ENCODE measurements at regions not wholly inside any gene's neighbourhood (a gene's known extent, or its start where the extent isn't known, plus 50 kb on each side); places are given as distances from the start of the nearest gene placed in this dataset.

DNA sequence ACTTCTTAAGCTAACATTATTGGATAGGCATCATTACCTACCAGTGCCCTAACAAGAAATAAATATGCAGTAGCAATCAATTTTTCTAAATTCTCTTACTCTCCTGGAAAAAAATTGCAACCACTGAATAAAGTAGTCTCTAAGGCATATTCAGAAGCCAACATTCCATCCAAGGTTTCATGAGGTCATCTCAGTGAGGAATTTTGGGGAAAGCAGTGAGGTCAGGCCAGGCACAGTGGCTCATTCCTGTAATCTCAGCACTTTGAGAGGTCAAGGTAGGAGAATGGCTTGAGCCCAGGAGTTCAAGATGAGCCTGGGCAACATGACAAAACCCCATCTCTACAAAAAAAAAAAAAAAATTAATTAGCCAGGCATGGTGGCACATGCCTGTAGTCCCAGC, 75.9 kb upstream of the GHITM start:
- H4K20me1 ChIP-seq (ENCODE audit: insufficient read depth, low read length): no peaks in the 10 kb centered on the region
- H3F3A ChIP-seq (ENCODE audit: insufficient read depth, low read length): no peaks in the 10 kb centered on the region
- H2AFZ ChIP-seq (ENCODE audit: low read length): no peak overlapping the region
- H3K4me1 ChIP-seq (ENCODE audit: low read length): peaks cover 5% of the 10 kb centered on the region; the same call in 1 of the 2 replicates
- H3K4me2 ChIP-seq (ENCODE audit: low read depth, low read length): no peak overlapping the region
- H3K36me3 ChIP-seq (replicated peaks; ENCODE audit: insufficient read depth, low read length): no peaks in the 10 kb centered on the region
- H3K79me2 ChIP-seq (ENCODE audit: low read length): no peaks in the 10 kb centered on the region
- no peak overlapping the region for H3K9ac ChIP-seq (ENCODE audit: low read length)
- H3K9me2 ChIP-seq (replicated peaks; ENCODE audit: insufficient read depth, low read length): no peaks in the 10 kb centered on the region
- DNase-seq: no peak
- H3K4me3 ChIP-seq (ENCODE audit: low read length): no peak overlapping the region
- no peaks in the 10 kb centered on the region for H3K9me3 ChIP-seq (replicated peaks; ENCODE audit: insufficient read depth, low read length)
- no peaks in the 10 kb centered on the region for H3K27me3 ChIP-seq (replicated peaks; ENCODE audit: insufficient read depth, low read length)
- H3K27ac ChIP-seq (ENCODE audit: low read length): no peak overlapping the region
- TF ChIP-seq EZH2 (optimal IDR thresholded peaks at IDR 0.05; ENCODE audit: low read depth, low read length): no peak

DNA sequence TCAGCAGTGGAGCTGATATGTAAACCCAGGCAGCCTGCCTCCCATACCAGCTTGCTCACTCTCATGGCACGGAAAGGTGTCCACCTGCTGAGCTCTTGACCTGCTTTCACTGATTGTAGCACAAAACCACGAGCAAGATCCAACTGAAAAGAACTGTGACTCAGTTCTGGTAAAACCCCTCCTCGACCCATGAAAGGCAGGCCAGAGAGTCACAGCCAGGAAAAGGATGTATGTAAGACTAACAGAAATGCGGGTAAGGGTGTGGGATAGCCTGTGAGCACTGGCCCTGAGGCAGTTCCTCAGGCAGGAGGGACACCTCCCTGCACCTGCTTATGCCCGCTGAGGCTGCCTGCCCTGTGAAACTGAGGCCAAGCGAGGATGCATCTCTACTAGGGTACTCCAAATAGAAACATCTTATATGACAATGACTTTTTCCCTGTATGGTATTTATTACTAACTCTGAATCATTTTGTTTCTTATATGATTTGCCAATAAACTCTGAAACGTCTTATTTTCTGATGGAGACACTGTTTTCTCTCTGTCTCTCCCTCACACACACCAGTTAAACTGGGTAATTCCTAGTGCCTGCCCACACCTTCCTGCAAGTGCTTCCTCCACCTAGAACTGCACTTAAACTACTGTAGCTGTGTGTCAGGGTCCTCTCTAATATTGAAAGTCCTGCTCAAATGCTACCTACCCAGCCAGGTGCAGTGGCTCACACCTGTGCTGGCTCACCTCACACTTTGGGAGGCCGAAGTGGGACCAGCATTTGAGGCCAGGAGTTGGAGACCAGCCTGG, 73.3 kb upstream of the GHITM start:
- no peaks in the 10 kb centered on the region for H3K36me3 ChIP-seq (replicated peaks; ENCODE audit: insufficient read depth, low read length)
- H2AFZ ChIP-seq (ENCODE audit: low read length): no peak overlapping the region
- TF ChIP-seq EZH2phosphoT487 (IDR thresholded peaks at IDR 0.05; ENCODE audit: low read length) (no peak), EZH2 (optimal IDR thresholded peaks at IDR 0.05; ENCODE audit: low read depth, low read length) (no peak)
- TF ChIP-seq, protein P1, sequence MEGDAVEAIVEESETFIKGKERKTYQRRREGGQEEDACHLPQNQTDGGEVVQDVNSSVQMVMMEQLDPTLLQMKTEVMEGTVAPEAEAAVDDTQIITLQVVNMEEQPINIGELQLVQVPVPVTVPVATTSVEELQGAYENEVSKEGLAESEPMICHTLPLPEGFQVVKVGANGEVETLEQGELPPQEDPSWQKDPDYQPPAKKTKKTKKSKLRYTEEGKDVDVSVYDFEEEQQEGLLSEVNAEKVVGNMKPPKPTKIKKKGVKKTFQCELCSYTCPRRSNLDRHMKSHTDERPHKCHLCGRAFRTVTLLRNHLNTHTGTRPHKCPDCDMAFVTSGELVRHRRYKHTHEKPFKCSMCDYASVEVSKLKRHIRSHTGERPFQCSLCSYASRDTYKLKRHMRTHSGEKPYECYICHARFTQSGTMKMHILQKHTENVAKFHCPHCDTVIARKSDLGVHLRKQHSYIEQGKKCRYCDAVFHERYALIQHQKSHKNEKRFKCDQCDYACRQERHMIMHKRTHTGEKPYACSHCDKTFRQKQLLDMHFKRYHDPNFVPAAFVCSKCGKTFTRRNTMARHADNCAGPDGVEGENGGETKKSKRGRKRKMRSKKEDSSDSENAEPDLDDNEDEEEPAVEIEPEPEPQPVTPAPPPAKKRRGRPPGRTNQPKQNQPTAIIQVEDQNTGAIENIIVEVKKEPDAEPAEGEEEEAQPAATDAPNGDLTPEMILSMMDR (IDR thresholded peaks at IDR 0.05; ENCODE audit: low read length): no peak
- peaks cover 5% of the 10 kb centered on the region; the same call in 1 of the 2 replicates for H3K4me1 ChIP-seq (ENCODE audit: low read length)
- H3K4me3 ChIP-seq (ENCODE audit: low read length): no peak overlapping the region
- no peaks in the 10 kb centered on the region for H3K27me3 ChIP-seq (replicated peaks; ENCODE audit: insufficient read depth, low read length)
- H3K79me2 ChIP-seq (ENCODE audit: low read length): no peaks in the 10 kb centered on the region
- no peak overlapping the region for H3K4me2 ChIP-seq (ENCODE audit: low read depth, low read length)
- peak; percentile 43 for DNase-seq
- no peak overlapping the region for H3K9ac ChIP-seq (ENCODE audit: low read length)
- H3F3A ChIP-seq (ENCODE audit: insufficient read depth, low read length): no peaks in the 10 kb centered on the region
- H3K9me2 ChIP-seq (replicated peaks; ENCODE audit: insufficient read depth, low read length): no peaks in the 10 kb centered on the region
- H4K20me1 ChIP-seq (ENCODE audit: insufficient read depth, low read length): no peaks in the 10 kb centered on the region
- H3K27ac ChIP-seq (ENCODE audit: low read length): peak overlapping the region; percentile 15; the same call in 1 of the 2 replicates
- no peaks in the 10 kb centered on the region for H3K9me3 ChIP-seq (replicated peaks; ENCODE audit: insufficient read depth, low read length)

DNA sequence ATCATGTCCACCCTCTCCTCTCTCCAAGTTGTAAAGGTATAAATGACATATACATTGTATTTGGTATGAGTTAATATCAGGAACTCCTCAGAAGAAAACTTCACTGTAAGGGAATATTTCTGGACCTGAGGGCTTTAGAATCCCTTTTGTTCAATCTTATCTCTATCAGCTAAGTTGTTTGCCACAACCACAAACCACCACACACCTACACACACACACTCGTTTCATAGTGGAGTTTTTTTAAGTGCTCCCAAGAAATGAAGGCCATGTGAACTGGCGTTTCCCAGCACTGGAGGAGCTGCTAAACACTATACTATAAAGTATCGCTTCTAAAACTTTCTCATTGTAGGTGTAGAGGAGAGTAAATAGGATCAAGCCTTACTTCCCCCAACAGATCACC, 64.8 kb upstream of the GHITM start:
- no peak for DNase-seq
- no peak overlapping the region for H3K4me2 ChIP-seq (ENCODE audit: low read depth, low read length)
- TF ChIP-seq EZH2phosphoT487 (IDR thresholded peaks at IDR 0.05; ENCODE audit: low read length): no peak
- TF ChIP-seq EZH2 (optimal IDR thresholded peaks at IDR 0.05; ENCODE audit: low read depth, low read length): no peak
- TF ChIP-seq, protein P1 (IDR thresholded peaks at IDR 0.05; ENCODE audit: low read length): no peak

More for the DNA sequence above, 64.8 kb upstream of the GHITM start:
- H3K27ac ChIP-seq (ENCODE audit: low read length): no peak overlapping the region
- H2AFZ ChIP-seq (ENCODE audit: low read length): no peak overlapping the region
- no peak overlapping the region for H3K4me3 ChIP-seq (ENCODE audit: low read length)
- H3K9ac ChIP-seq (ENCODE audit: low read length): no peak overlapping the region
- no peaks in the 10 kb centered on the region for H3K79me2 ChIP-seq (ENCODE audit: low read length)
- H3K4me1 ChIP-seq (ENCODE audit: low read length): no peaks in the 10 kb centered on the region
- H3K9me2 ChIP-seq (replicated peaks; ENCODE audit: insufficient read depth, low read length): no peaks in the 10 kb centered on the region
- no peaks in the 10 kb centered on the region for H3K36me3 ChIP-seq (replicated peaks; ENCODE audit: insufficient read depth, low read length)
- H3K9me3 ChIP-seq (replicated peaks; ENCODE audit: insufficient read depth, low read length): no peaks in the 10 kb centered on the region
- H3F3A ChIP-seq (ENCODE audit: insufficient read depth, low read length): no peaks in the 10 kb centered on the region
- H4K20me1 ChIP-seq (ENCODE audit: insufficient read depth, low read length): no peaks in the 10 kb centered on the region
- H3K27me3 ChIP-seq (replicated peaks; ENCODE audit: insufficient read depth, low read length): no peaks in the 10 kb centered on the region

All from MM.1S (cell line).